HG02759 (cell line): ENCODE measurements at regions not wholly inside any gene's neighbourhood (a gene's known extent, or its start where the extent isn't known, plus 50 kb on each side); places are given as distances from the start of the nearest gene placed in this dataset.

Source experiments
- ATAC-seq: cut with Tn5 transposase; IDR thresholded peaks from one replicate; pipeline ENCODE4 v1.9.1; 2021; ENCODE audit warnings: mild to moderate bottlenecking, moderate library complexity; ENCODE audit not compliant: unreplicated experiment

GRCh38 chr5:125517973-125518550 lies 771.6 kb upstream of the ZNF608 start:
- ATAC-seq = no peak

- ATAC-seq = no peak
Measured at GRCh38 chr5:125521289-125521688, 774.9 kb upstream of the ZNF608 start.

GRCh38 chr5:125525356-125525755 lies 778.9 kb upstream of the ZNF608 start:
- ATAC-seq = no peak

GRCh38 chr5:125526966-125527365 lies 780.5 kb upstream of the ZNF608 start:
- ATAC-seq = no peak

- no peak for ATAC-seq
Measured at GRCh38 chr5:125528881-125529280, 782.4 kb upstream of the ZNF608 start.

- no peak for ATAC-seq
Measured at GRCh38 chr5:125530833-125531615, 784.6 kb upstream of the ZNF608 start.

- ATAC-seq = no peak
Measured at GRCh38 chr5:125536095-125536494, 789.7 kb upstream of the ZNF608 start.

- ATAC-seq = no peak
Measured at GRCh38 chr5:125536582-125536981, 790.1 kb upstream of the ZNF608 start.

GRCh38 chr5:125537661-125538060 lies 791.2 kb upstream of the ZNF608 start:
- no peak for ATAC-seq

- no peak for ATAC-seq
Measured at GRCh38 chr5:125538469-125538868, 792.0 kb upstream of the ZNF608 start.

GRCh38 chr5:125541085-125541484 lies 794.6 kb upstream of the ZNF608 start:
- no peak for ATAC-seq

- no peak for ATAC-seq
Measured at GRCh38 chr5:125549322-125549911, 803.0 kb upstream of the ZNF608 start.

GRCh38 chr5:125550274-125550673 lies 803.8 kb upstream of the ZNF608 start:
- no peak for ATAC-seq

GRCh38 chr5:125551246-125551645 lies 804.8 kb upstream of the ZNF608 start:
- ATAC-seq = no peak

- no peak for ATAC-seq
Measured at GRCh38 chr5:125551797-125552196, 805.4 kb upstream of the ZNF608 start.

- no peak for ATAC-seq
Measured at GRCh38 chr5:125552486-125552885, 806.0 kb upstream of the ZNF608 start.

GRCh38 chr5:125554355-125554754 lies 807.9 kb upstream of the ZNF608 start:
- ATAC-seq = no peak

- no peak for ATAC-seq
Measured at GRCh38 chr5:125555591-125555990, 809.2 kb upstream of the ZNF608 start.

- no peak for ATAC-seq
Measured at GRCh38 chr5:125558016-125558415, 811.6 kb upstream of the ZNF608 start.

- no peak for ATAC-seq
Measured at GRCh38 chr5:125558466-125558865, 812.0 kb upstream of the ZNF608 start.

GRCh38 chr5:125559296-125559695 lies 812.9 kb upstream of the ZNF608 start:
- ATAC-seq = no peak
